GM21423 (cell line): ENCODE measurements at regions not wholly inside any gene's neighbourhood (a gene's known extent, or its start where the extent isn't known, plus 50 kb on each side); places are given as distances from the start of the nearest gene placed in this dataset.

Source experiments
- ATAC-seq: cut with Tn5 transposase; IDR thresholded peaks from one replicate; pipeline ENCODE4 v1.9.1; 2021; ENCODE audit warnings: mild to moderate bottlenecking, moderate library complexity; ENCODE audit not compliant: unreplicated experiment

GRCh38 chr9:23524607-23525155, 301.4 kb downstream of the ELAVL2 start:
- no peak for ATAC-seq

GRCh38 chr9:23526806-23527205, 299.2 kb downstream of the ELAVL2 start:
- no peak for ATAC-seq

GRCh38 chr9:23532282-23532681, 293.8 kb downstream of the ELAVL2 start:
- no peak for ATAC-seq

- ATAC-seq = no peak
These were observed 288.6 kb downstream of the ELAVL2 start for GRCh38 chr9:23537192-23538066.

- no peak for ATAC-seq
These were observed 288.0 kb downstream of the ELAVL2 start for GRCh38 chr9:23538067-23538402.

GRCh38 chr9:23538461-23539003, 287.5 kb downstream of the ELAVL2 start:
- no peak for ATAC-seq

- no peak for ATAC-seq
These were observed 286.7 kb downstream of the ELAVL2 start for GRCh38 chr9:23539311-23539710.

GRCh38 chr9:23541976-23542375, 284.1 kb downstream of the ELAVL2 start:
- ATAC-seq = no peak

- ATAC-seq = no peak
These were observed 283.6 kb downstream of the ELAVL2 start for GRCh38 chr9:23542438-23542837.

- no peak for ATAC-seq
These were observed 283.1 kb downstream of the ELAVL2 start for GRCh38 chr9:23542927-23543326.

GRCh38 chr9:23543419-23543818, 282.6 kb downstream of the ELAVL2 start:
- no peak for ATAC-seq

- ATAC-seq = no peak
These were observed 280.3 kb downstream of the ELAVL2 start for GRCh38 chr9:23545728-23546127.

- ATAC-seq = no peak
These were observed 274.7 kb downstream of the ELAVL2 start for GRCh38 chr9:23551311-23551721.

- ATAC-seq = no peak
These were observed 273.9 kb downstream of the ELAVL2 start for GRCh38 chr9:23551929-23552707.

GRCh38 chr9:23552876-23553601, 273.0 kb downstream of the ELAVL2 start:
- ATAC-seq = no peak

GRCh38 chr9:23554686-23555085, 271.4 kb downstream of the ELAVL2 start:
- ATAC-seq = no peak

- ATAC-seq = no peak
These were observed 270.2 kb downstream of the ELAVL2 start for GRCh38 chr9:23555851-23556250.

GRCh38 chr9:23556459-23556858, 269.6 kb downstream of the ELAVL2 start:
- no peak for ATAC-seq

- ATAC-seq = no peak
These were observed 268.4 kb downstream of the ELAVL2 start for GRCh38 chr9:23557689-23558088.

GRCh38 chr9:23559522-23559921, 266.5 kb downstream of the ELAVL2 start:
- ATAC-seq = no peak

GRCh38 chr9:23563517-23563916, 262.5 kb downstream of the ELAVL2 start:
- ATAC-seq = no peak
